H4 (cell line): ENCODE measurements at regions not wholly inside any gene's neighbourhood (a gene's known extent, or its start where the extent isn't known, plus 50 kb on each side); places are given as distances from the start of the nearest gene placed in this dataset.

ENCODE experiments used
- DNase-seq: peaks from one replicate; pipeline ENCODE4 v3.0.0-alpha.2; 2015; ENCODE audit warnings: low spot score

DNA sequence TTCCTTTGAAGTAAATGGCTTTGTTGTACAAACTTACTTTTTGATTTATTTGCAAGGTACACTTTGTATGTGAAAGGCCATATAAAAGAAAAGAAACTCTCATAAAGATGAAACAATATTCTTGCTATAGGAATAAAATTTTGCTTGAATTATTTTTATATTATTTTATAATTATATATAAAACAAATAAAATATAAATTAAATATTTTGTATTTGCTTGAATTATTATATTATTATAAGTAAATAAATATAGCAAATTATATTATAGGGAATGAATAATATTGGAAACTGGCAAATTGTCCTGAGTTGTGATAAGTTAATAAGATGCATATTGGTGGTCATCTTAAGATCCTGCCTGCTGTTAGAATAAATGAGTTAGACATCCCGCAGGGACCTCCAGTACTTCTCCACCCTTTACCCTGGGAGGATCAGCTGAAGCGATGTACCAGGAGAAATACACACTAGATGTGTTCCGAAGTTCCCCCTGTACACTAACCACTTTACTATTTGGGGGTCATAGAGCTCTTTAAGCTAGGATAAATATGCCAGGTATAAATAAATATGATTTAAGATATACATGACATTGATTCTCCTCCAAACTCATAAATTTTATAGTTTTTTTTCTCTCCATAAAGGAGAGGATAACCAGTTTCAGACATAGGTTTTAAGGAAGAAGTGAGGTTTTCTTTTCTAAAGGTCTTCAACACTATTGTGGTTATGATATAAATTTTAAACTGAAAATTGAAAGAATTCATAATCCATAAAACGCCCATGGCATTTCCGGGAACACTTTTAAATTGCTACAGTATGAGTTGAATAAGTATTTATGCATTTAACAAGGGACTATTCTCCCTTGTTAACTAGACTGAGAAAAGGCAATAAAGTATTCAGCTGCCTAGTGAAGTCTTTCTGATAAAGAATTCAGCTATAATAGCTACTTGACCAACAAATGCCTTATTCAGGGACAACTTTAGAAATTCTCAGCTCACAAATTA, 486.3 kb upstream of the MARCKS start:
- no peak for DNase-seq

DNA sequence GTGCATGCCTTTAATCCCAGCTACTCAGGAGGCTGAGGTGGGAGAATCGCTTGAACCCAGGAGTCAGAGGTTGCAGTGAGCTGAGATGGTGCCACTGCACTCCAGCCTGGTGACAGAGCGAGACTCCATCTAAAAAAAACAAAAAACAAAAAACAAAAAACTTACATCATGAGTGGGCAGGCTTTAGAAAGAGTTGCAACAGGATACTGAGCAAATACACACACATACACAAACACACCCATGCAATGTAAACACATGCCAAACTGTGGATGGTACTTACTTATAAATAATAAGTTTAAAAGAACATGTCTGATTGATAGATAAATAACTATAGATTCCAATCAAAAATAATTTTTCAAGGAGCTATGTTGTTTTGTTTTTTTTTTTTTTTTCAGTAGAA, 481.7 kb upstream of the MARCKS start:
- peak; percentile 30 for DNase-seq

DNA sequence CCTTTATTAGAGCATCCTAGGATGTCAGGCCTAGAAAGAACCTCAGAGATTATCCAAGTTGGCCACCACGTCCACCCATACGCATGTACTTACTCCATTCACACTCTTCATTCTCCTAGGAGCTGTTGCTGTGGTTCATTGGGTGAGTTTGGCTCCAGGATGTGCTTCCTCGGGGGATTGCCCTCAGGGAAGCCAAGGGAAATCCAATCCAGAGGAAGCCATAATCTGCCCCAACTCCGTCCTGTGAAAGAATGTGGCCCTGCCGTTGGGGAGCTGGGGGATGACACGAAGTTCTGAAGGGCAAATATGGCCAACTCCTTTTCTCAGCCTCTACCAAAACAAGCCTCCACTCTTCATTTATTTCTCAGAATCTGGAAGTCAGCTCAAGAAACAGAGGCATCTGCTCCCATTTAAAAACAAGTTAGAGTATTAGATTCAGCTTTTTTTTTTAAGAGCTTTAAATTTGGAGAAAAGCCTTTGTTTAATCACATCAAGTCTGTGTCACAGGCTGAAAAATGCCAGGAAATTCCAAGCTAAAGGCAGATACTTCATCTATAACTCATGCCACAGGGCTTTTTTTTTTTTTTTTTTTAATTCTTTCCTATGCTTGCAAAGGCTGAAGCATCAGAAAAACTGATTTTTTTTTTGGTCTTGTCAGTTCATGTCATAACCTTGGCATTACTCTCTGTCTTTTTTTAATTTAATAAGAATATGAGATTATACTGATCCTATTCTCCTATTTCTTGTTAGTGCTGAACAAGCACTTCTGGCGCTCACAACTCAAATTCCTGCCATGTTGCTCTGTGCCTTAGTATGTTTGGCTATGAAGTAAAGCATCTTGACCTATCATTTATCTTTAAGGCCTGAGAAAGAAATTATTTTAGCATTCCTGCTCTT, 480.9 kb upstream of the MARCKS start:
- no peak for DNase-seq

DNA sequence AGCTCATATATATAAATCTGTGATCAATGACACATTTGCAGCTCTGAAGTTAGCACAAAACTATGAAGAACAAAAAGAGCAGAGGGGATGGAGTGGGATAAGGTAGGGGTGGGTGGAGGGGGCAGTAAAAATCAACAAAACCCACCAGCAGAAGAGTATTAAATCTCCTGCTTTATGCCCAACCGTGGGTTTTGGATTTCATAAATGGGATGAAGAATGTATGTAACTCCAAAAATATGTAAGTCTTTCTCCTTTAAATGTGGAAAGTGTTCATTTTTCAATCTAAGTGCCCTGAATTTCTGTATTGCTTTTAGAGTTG, 480.3 kb upstream of the MARCKS start:
- DNase-seq: no peak

DNA sequence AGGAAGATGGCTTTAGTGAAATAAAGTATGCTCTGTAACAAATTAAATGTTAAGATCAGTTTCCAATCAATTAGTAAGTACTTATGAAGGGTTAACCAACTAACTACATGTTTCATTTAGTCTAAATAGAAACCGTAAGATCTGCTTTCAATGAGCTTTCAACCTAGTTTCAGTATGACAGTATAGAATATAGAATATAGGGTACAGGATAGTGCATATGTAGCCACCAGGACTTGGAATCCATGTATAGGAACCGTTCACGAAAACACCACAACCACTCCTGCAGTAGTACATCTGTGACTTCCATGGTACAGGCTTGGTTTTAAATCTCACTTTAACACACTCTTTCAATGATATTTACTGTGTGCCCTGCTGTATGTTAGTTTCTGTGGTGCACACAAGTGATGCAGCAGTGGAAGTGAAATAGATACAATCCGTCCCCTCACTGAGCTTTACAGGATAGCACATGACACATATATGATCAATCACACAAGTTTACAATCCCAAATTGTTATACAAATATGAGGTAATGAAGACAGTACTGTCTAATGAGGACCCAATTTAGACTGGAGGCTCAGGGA, 479.7 kb upstream of the MARCKS start:
- DNase-seq: no peak

DNA sequence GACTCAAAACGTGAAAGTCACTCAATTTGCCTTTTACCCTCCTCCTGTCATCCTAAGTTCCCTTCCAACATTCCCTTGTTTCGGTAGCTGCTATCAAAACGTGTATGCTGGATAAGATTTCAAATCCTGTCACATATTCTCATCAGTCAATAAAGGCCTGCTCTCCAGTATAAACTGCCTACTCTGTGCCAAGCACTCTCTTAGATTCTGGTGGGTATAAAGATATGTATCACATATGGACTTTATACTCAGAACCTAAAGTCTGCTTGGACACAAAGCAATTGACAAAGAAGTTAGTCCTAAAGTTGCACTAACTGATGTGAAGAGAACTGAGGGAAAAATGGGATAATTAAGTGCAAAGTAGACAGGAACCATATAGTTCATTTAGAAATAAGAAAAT, 476.6 kb upstream of the MARCKS start:
- DNase-seq: no peak

DNA sequence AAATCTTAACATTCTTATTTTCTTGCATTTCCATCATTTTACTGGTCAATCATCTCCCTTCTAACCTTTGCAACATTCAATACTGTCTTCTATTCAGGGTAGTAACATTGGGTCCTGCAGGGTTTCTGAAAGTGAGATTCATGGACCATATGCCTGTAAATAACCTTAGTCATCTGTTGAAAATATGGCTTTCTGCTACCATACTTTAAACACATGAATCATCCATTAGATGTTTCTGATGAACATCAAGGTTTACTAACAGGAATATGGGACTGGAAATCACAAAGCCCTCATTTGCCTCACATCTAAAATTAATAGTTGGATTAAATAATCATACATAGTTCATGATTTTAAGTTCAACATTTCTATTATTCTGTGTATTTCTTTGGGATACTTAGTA, 475.9 kb upstream of the MARCKS start:
- no peak for DNase-seq

DNA sequence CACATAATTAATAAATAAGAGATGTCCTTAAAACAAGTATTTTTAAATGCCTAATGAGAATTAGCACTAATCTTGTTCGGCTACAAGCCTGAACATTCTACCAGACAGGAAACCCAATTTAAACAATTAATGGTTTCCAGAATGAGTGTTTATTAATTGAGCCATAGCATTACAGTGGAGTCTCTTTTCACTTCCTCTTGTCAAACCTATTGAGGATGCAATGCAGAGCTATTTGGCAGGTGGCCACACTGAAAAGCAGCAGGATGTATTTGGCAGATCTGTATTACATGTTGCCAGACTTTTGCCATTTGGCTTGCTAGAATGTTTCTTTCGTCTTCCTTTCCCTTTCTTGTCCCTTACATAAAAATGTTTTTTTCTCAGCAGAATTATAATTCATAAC, 475.2 kb upstream of the MARCKS start:
- DNase-seq: no peak

DNA sequence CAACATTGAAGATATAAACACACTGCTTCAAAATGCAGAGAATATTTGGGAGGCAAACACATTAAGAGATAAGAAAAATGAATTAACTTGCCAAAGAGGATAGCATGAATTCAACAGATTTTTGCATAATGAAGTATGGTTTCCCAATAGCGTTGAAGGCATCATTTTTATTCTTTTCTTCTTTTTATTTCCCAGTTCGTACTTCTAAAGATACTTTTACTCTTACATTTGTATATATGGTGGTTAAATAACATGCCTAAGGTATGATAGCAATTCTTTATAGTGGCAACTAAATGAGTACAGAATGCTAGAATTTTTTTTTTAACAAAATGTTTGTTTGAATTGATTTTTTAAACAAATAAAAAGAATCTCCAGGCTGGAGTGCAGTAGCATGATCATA, 473.4 kb upstream of the MARCKS start:
- DNase-seq: no peak

DNA sequence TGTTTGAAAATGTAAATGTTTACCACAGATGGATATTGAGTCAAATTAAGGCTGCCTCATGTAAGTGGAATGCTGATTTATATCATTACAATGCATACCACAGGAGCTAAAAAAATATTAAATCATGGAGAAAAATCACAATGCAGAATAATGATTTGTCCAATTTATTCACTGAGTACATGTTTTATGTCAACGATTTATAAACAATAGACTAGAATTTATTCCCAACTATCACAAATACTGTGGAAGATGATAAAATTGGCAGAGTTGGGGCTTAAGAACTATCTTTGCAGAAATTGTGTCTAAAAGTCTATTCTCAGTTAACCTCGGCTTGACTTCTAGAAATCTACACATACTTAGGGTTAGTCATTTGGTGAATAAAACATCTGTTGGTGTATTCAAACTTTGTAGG, 472.1 kb upstream of the MARCKS start:
- DNase-seq: no peak

DNA sequence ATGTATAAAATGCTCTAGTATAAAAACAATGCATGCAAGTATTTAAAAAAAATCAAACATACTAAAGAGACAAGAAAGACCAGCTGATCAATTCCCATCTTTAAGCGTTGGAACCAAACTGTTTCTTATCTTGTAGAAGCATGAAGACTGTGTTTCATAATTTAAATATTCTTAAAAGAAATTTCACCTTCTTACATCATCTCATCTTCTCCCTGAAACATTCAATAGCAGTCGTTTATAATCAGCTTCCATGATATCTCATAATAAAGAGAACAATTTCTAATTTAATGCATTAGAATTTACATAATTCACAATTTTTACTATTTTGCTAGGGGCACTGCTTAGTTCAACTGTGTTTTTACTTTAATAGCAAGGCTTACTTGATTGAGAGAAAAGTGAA, 468.1 kb upstream of the MARCKS start:
- no peak for DNase-seq

DNA sequence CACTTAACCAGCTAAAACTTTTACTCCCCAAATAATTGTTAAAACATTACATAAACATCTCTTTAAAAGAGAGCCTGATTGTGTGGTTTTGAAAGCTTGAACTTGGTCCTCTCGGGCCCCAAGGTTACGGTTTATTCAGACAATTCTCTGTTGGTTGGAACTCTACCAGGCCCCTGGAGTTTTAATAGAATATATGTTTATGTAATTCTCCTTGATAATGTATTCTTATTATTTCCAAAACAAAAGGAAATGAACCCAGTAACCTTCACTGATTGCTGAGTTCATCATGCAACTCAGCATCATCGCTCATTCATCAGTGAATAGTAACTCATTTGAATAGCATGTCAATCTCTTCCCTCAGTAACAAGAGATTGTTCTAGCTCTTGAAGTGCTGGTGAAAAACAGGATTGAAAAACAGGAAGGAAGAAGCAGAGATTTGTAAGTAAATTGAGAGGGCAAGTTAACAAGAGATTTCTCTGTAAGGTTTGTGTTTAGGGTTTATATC, 464.5 kb upstream of the MARCKS start:
- no peak for DNase-seq

DNA sequence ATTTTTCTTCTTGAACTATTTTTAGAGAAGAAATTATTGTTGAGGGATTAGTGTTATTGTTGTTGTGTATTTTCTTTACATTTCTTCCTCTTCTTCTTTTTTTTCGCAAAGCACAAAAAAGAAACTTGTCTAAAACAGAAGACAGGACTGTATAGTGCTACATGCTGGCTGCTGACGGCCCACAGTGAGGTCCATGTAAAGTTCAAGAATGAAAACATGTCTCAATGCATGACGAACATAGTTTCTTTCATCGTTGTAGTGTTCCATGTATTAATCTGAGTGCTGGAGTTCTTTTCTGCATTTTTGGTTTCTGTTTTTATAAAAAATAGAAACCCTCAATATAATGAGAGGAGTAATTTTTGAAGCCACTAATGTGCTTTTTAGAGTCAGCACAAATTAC, 462.9 kb upstream of the MARCKS start:
- no peak for DNase-seq

DNA sequence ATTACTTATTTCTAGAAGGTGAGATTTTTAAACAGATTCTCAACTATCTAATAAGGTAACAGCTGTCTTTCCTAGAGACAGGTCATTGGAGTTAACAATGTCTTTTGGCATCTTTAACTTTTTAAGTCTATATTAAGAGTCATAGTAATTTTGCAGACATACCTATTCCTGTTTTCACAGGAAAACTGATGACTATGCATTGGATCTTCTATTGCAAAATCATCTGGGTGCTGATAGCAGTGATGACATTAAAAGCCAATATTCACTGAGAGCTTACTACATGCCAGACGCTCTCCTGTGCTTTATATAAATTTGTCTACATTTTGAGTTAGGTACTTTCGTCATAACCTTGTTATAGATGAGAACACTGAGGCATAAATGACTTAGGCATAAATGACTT, 462.4 kb upstream of the MARCKS start:
- no peak for DNase-seq

DNA sequence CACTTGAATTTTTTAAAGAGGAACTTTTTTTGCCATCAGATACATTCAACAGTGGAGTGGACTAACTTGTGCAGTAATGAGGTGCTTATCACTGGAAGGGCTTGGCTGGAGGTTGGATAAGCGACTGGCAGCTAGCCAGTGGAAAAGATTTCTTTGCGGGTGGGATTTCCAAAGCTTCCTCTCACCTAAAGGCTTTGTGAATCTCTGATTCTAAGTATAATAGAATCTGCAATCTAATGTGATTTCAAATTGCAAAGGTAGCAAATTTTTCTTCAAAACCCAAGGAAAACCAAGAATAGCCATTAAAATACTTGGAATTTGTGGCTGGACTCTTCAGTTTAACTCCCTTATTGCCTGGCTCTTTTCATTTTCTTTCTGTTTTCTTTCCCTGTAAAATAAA, 460.4 kb upstream of the MARCKS start:
- DNase-seq: no peak

DNA sequence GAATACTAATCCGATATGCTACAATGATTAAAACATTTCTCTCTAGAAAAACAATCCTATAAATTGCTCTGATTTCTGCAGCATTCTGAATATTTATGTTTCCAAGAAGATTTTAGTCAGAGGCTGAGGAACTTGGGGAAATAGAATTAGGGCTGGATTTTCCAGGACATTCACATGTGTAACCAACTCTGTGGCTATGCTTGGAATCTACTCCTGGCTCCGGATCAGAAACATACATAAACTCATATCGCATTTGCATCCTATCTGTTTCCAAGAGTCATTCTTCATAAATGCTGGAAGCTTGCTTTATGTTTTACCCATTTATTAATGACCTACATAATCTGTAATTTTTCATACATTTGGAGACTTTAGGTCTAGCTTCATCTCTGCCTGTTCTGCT, 459.9 kb upstream of the MARCKS start:
- DNase-seq: no peak

DNA sequence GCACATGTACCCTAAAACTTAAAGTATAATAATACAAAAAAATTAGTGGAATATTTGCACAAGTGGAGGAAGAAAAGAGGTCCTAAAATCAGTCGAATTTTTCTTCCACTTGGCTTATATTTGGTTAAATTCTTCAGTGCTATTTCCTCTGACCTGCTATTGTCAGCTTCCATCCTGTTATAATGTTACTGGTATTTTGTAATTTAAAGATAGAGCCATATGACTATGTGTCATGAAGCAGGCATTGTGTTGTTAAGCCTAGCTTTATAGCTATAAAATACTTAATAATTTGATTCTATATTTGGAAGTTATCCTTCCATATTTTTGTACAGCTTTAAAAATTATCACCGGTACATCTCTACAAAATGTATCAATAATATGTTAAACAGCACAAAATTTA, 455.9 kb upstream of the MARCKS start:
- no peak for DNase-seq

DNA sequence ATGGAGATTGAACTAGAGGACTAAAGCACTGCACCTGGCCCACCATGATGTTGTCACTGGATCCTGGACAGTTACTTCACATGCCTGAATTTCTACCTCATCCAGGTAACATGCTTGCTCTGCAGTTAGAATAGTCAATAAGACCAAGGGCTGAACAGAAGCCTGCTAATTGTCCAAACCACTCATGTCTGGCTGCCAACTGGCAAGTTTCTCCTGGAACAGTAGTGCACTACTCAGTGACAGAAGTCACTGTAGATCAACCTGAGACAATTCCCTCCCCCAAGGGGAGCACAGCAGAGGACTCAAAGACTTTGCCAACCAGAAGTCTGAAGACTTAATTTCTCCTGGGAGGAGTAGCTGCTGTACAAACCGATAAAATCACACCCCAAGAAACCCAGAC, 454.6 kb upstream of the MARCKS start:
- DNase-seq: no peak

DNA sequence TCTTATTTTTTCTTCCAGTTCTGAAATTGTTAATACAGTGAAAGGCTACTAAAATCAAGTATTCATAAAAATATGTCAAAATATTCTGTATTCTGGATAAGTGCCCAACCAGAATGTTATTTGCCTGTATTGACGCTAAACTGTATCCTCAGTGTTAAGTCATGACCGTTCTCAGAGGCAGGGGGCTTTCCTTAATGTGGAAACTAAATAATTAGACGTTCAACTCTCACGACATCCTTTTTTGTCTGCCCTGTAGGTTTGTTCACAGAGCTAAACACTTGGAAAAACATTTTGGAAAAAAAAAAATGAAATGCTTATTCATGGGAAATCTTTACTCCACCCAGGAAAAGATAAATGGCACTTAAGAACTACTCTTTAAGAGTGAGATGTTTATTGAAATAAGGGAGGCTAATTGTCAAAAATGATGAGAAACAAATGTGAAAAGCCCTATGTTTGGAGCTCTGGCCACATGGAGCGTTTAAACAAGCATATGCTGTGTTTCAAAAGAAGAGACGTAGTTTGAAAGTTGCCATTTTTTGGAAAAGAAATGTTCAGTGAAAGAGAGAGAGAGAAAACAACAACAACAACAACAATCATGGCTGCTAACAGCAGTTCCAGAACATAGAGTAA, 453.1 kb upstream of the MARCKS start:
- DNase-seq: no peak

DNA sequence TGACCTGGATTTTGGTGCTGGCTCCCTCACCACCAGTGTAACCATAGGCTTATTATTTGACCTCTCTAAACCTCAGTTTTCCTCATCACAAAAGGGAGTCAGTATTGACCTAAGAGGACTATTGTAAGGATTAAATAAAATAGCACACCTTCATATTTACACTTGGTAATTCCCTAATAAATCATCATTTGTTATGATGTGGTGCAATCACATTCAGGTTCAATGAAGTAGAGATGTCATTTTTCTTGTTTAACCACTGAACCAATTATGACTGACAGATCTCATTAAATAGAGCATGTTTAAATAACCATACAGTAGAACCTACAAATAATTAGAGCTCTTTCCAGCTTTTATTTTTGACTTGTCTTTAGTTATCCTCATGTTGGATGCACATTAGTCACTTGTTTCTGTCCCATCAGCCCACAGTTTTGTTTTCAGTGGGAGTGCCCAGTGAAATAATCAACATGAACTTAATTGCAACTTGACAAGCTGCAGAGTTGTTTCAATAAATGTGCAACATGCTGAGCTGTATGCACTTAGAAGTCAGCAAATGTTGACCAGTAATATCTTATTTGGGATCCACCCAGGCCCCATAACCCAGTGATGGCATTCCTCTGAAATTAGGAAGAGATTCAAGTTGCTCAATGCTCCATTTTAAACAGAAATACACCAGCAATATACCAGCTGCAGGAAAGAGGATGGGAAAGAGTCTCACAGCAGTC, 451.7 kb upstream of the MARCKS start:
- no peak for DNase-seq

DNA sequence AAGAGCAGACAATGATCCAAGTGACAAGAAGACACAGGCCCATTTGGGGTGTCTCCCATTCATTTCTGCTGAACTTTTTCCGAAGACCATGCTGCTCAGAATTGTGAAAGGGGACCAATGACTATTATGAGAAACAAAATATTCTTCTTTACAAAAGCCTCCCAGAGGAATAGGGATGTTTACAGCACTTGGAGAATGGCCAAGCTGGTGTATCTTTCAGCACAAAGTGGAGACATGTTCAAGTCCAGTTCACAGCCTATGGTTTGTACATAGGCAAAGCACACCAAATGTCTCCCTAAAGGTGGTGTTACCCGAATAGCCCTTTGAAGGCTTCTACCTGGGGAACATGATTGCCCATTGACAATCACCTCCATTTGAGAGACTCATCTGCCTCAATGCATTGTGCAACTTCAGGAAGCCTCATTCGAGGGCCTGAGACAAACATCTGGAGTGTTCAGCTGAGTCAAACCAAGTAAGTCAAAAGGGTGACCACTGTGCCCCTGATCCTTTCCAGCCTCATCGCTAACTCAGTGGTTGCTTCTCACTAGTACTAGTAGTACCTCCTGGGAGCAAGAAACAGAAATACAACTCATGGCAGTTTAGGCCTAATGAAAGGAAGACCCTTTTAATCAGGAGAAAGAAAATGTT, 451.0 kb upstream of the MARCKS start:
- no peak for DNase-seq
